Activated B cell treated with CpG ODN at 0.5 μM for 24 hours (primary cell): ENCODE measurements at regions not wholly inside any gene's neighbourhood (a gene's known extent, or its start where the extent isn't known, plus 50 kb on each side); places are given as distances from the start of the nearest gene placed in this dataset.

Experiments used
- ATAC-seq: fragments of 200-7000 bp; cut with Tn5 transposase; one replicate; pipeline ENCODE4 v1.10.0; 2021; ENCODE audit warnings: low read depth, mild to moderate bottlenecking, moderate library complexity
- CTCF ChIA-PET: fragments of 350-600 bp; sonication (Branson Sonifier 250); formaldehyde crosslinking; loops from one replicate; lab custom pipeline; 2021; ENCODE audit warnings: antibody characterized with exemption; lab: Charles Lee
- POLR2A ChIA-PET: fragments of 350-600 bp; sonication (Branson Sonifier 250); formaldehyde crosslinking; loops from one replicate; lab custom pipeline; 2021; ENCODE audit warnings: antibody characterized with exemption; lab: Charles Lee
- DNase-seq: peaks from one replicate; pipeline ENCODE4 v3.0.0; 2022
- H3K27ac Mint-ChIP-seq: one replicate; pipeline ENCODE4 v1.8.0; 2020; ENCODE audit warnings: mixed read lengths
- H3K27me3 Mint-ChIP-seq: one replicate; pipeline ENCODE4 v1.8.0; 2021; ENCODE audit warnings: mixed read lengths
- H3K36me3 Mint-ChIP-seq: one replicate; pipeline ENCODE4 v1.8.0; 2021; ENCODE audit warnings: low read depth, mixed read lengths
- H3K4me1 Mint-ChIP-seq: one replicate; pipeline ENCODE4 v1.8.0; 2021; ENCODE audit warnings: mixed read lengths
- H3K4me3 Mint-ChIP-seq: one replicate; pipeline ENCODE4 v1.8.0; 2020; ENCODE audit warnings: mild to moderate bottlenecking, mixed read lengths
- H3K9me3 Mint-ChIP-seq: one replicate; pipeline ENCODE4 v1.8.0; 2020; ENCODE audit warnings: mixed read lengths
- CTCF ChIP-seq: fragments of 200-600 bp; IDR thresholded peaks from one replicate; pipeline ENCODE4 v1.8.0; 2022; ENCODE audit warnings: antibody characterized with exemption, mild to moderate bottlenecking
- intact Hi-C: fragments of 100-400 bp; cut with micrococcal nuclease; formaldehyde crosslinking; loops from one replicate; pipeline ENCODE4 v1.15.1; 2024

- peaks cover 3% of the 10 kb centered on the region for H3K36me3 Mint-ChIP-seq
- ChIA-PET CTCF (interaction anchor here (1.2 kb wide), 1 partner anchor 103 kb away, joined by 3 read pairs; no protein-coding TSS in a partner anchor), POLR2A (no interaction called here)
- peaks cover 18% of the 10 kb centered on the region for H3K9me3 Mint-ChIP-seq
- H3K4me3 Mint-ChIP-seq: no peak overlapping the region
- no peak for TF ChIP-seq CTCF
- DNase-seq (no peak), ATAC-seq (no peak)
- no peak overlapping the region for H3K27ac Mint-ChIP-seq
- no peaks in the 10 kb centered on the region for H3K4me1 Mint-ChIP-seq
- no peaks in the 10 kb centered on the region for H3K27me3 Mint-ChIP-seq
- intact Hi-C loops: no loop called here
Observed at GRCh38 chr3:102122527-102122926, 273.2 kb downstream of the NFKBIZ start.

DNA sequence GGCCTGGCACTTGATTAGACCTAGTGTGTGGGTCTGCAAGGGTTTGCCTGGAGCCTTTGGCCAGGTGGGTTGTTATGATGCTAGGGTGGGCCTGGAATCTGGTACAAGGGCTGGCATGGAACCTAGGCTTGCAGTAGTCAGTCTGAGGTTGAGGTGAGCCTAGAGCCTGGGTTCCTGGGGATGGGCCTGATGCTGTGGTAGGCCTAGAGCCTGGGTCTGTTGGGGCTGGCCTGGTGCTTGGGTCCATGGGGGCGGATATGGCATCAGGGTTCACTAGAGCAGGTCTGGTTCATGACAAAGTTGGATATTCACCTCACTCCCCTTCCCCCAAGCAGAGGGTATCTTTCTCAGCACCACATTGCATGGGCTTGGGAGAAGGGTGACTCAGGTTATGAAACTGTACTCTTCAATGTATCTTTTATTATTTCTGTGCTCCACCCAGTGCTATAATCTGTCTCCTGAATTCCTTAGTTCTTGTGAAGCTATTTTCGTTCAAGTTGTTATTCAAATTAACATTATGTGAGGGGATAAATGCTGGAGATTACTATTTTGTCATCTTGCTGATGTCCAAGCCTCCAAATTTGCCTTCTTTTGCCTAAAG is 274.4 kb downstream of the NFKBIZ start:
- DNase-seq (no peak), ATAC-seq (no peak)
- intact Hi-C loops: no loop called here
- Mint-ChIP-seq H3K27me3 (no peaks in the 10 kb centered on the region), H3K27ac (no peak overlapping the region), H3K4me1 (no peaks in the 10 kb centered on the region), H3K9me3 (peaks cover 18% of the 10 kb centered on the region), H3K4me3 (no peak overlapping the region), H3K36me3 (peaks cover 3% of the 10 kb centered on the region)
- CTCF ChIA-PET: no interaction called here
- no peak for TF ChIP-seq CTCF
- POLR2A ChIA-PET: no interaction called here

DNA sequence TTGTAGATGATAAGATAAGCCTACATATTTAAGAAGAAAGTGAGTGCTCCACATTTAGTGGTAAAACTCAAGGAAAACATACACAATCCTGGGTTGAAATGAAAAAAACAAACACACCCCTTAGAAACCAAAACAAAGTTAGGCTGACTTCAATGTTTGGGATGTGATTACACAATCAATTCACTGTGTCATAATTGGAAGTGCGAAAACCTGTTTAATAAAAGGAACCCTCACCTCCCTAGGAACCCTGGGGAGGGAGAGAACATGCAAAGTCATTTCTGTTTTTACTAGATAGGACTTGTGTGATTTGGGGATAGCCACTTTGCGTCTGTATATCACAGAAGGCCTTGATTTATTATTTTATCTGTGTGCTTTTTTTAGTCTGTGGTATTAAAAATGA is 275.0 kb downstream of the NFKBIZ start:
- Mint-ChIP-seq H3K9me3 (peaks cover 14% of the 10 kb centered on the region), H3K36me3 (peaks cover 3% of the 10 kb centered on the region), H3K4me1 (no peaks in the 10 kb centered on the region), H3K27ac (no peak overlapping the region), H3K27me3 (no peaks in the 10 kb centered on the region), H3K4me3 (no peak overlapping the region)
- ATAC-seq (no peak), DNase-seq (no peak)
- POLR2A ChIA-PET: interaction anchor here (1.1 kb wide), 1 partner anchor 263 kb away, joined by 3 read pairs; no protein-coding TSS in a partner anchor
- intact Hi-C loops: no loop called here
- no peak for TF ChIP-seq CTCF
- CTCF ChIA-PET: no interaction called here

DNA sequence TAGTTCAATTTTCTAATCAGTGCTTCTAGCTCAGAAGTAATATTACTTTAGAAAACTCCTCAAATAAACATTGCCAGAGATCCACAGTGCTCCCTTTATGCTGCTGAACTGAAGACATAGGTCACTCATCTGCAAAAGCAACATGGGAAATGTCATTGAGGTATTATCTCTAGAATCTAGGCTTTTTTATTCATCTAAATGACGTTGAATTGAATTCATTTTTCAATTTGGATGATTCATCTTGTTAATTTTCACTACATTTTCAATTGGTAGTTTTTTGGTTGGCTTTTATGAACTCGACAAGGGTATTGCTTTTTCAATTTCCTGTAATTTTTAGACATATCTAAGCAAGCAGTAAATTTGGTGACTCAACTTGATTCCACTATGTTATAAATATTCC is 275.4 kb downstream of the NFKBIZ start:
- intact Hi-C loops: no loop called here
- Mint-ChIP-seq H3K4me3 (no peak overlapping the region), H3K36me3 (peaks cover 3% of the 10 kb centered on the region), H3K27me3 (no peaks in the 10 kb centered on the region), H3K27ac (no peak overlapping the region), H3K9me3 (peaks cover 14% of the 10 kb centered on the region), H3K4me1 (peaks cover under 1% of the 10 kb centered on the region)
- POLR2A ChIA-PET: interaction anchor here (1.1 kb wide), 1 partner anchor 263 kb away, joined by 3 read pairs; no protein-coding TSS in a partner anchor
- DNase-seq (no peak), ATAC-seq (no peak)
- no peak for TF ChIP-seq CTCF
- CTCF ChIA-PET: no interaction called here

- peaks cover 3% of the 10 kb centered on the region for H3K36me3 Mint-ChIP-seq
- no peaks in the 10 kb centered on the region for H3K27me3 Mint-ChIP-seq
- POLR2A ChIA-PET: interaction anchor here (1.1 kb wide), 1 partner anchor 264 kb away, joined by 3 read pairs; no protein-coding TSS in a partner anchor
- ATAC-seq (no peak), DNase-seq (no peak)
- H3K4me3 Mint-ChIP-seq: no peak overlapping the region
- H3K4me1 Mint-ChIP-seq: peaks cover 7% of the 10 kb centered on the region
- H3K9me3 Mint-ChIP-seq: peaks cover 14% of the 10 kb centered on the region
- intact Hi-C loops: no loop called here
- no peak for TF ChIP-seq CTCF
- CTCF ChIA-PET: no interaction called here
- no peak overlapping the region for H3K27ac Mint-ChIP-seq
Observed at GRCh38 chr3:102125197-102125993, 276.1 kb downstream of the NFKBIZ start.
